Thyroid gland (tissue), 4 donors: ENCODE measurements at regions not wholly inside any gene's neighbourhood (a gene's known extent, or its start where the extent isn't known, plus 50 kb on each side); places are given as distances from the start of the nearest gene placed in this dataset.

Experiments used
- POLR2A ChIP-seq, 2 donors: fragments of 450-650 bp; IDR thresholded peaks; one replicate each; pipeline ENCODE4 v1.6.1; 2017; ENCODE audit warnings: antibody characterized with exemption in 2 of 2, mild to moderate bottlenecking in 2 of 2, moderate library complexity in 1 of 2
- TF ChIP-seq, protein P1 (sequence below), 6 experiments: fragments of 200-600 bp in 3 of 6; fragments of 450-650 bp in 3 of 6; sonication (generic) in 3 of 6; IDR thresholded peaks; one replicate each; pipeline ENCODE4 v1.5.1; 2016 to 2019; ENCODE audit warnings: antibody characterized with exemption in 6 of 6, mild to moderate bottlenecking in 2 of 6, inconsistent platforms in 1 of 6, moderate library complexity in 1 of 6

DNA sequence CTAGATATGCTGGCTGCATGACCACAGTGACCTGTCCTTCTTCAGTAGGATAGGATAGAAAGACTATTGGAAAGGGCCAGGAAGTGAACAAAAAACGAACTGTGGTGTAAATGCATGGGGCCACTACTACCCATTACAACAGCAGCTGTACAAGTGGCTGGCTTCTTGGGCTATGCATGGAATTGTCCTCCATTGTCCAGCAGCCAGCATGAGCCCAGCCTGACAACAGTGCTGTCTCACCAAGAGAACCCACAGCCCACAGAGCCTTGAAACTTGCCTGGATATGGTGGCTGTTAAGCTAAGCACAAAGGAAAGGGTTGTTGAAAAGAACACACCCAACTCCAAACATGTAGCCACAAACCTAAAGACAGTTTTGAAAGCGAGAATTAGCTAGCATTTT lies 330.2 kb upstream of the F9 start:
- TF ChIP-seq, protein P1, sequence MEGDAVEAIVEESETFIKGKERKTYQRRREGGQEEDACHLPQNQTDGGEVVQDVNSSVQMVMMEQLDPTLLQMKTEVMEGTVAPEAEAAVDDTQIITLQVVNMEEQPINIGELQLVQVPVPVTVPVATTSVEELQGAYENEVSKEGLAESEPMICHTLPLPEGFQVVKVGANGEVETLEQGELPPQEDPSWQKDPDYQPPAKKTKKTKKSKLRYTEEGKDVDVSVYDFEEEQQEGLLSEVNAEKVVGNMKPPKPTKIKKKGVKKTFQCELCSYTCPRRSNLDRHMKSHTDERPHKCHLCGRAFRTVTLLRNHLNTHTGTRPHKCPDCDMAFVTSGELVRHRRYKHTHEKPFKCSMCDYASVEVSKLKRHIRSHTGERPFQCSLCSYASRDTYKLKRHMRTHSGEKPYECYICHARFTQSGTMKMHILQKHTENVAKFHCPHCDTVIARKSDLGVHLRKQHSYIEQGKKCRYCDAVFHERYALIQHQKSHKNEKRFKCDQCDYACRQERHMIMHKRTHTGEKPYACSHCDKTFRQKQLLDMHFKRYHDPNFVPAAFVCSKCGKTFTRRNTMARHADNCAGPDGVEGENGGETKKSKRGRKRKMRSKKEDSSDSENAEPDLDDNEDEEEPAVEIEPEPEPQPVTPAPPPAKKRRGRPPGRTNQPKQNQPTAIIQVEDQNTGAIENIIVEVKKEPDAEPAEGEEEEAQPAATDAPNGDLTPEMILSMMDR (IDR thresholded peaks at IDR 0.05): no peak
- no peak for TF ChIP-seq POLR2A (IDR thresholded peaks at IDR 0.05)
